ENCODE measurements at regions not wholly inside any gene's neighbourhood (a gene's known extent, or its start where the extent isn't known, plus 50 kb on each side); places are given as distances from the start of the nearest gene placed in this dataset.

- TF ChIP-seq, protein P1, sequence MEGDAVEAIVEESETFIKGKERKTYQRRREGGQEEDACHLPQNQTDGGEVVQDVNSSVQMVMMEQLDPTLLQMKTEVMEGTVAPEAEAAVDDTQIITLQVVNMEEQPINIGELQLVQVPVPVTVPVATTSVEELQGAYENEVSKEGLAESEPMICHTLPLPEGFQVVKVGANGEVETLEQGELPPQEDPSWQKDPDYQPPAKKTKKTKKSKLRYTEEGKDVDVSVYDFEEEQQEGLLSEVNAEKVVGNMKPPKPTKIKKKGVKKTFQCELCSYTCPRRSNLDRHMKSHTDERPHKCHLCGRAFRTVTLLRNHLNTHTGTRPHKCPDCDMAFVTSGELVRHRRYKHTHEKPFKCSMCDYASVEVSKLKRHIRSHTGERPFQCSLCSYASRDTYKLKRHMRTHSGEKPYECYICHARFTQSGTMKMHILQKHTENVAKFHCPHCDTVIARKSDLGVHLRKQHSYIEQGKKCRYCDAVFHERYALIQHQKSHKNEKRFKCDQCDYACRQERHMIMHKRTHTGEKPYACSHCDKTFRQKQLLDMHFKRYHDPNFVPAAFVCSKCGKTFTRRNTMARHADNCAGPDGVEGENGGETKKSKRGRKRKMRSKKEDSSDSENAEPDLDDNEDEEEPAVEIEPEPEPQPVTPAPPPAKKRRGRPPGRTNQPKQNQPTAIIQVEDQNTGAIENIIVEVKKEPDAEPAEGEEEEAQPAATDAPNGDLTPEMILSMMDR (conservative IDR thresholded peaks at IDR 0.05; ENCODE audit: low read depth, low read length), result no peak
- TF ChIP-seq EZH2 (IDR thresholded peaks at IDR 0.05; ENCODE audit: borderline replicate concordance, low read depth, low read length, poor library complexity, severe bottlenecking), result no peak
Observed at GRCh38 chr2:128560718-128561117, 242.1 kb upstream of the HS6ST1 start.

Data from A673 (cell line).